ENCODE measurements at regions not wholly inside any gene's neighbourhood (a gene's known extent, or its start where the extent isn't known, plus 50 kb on each side); places are given as distances from the start of the nearest gene placed in this dataset.

- Histone ChIP-seq H3K4me3 (ENCODE audit: low read depth, low read length) (no peak overlapping the region), H3K27me3 (replicated peaks) (no peaks in the 10 kb centered on the region), H3K27ac (no peak overlapping the region), H3K36me3 (replicated peaks) (no peaks in the 10 kb centered on the region)
- no peak for TF ChIP-seq CTCF (IDR thresholded peaks at IDR 0.05; ENCODE audit: low read depth, low read length, missing control alignments)
- in situ Hi-C loops (cut with HindIII; ENCODE audit: low pct_ligation_motif_present, low sequenced_read_pairs): no loop called here
- DNase-seq: no peak
Observed at GRCh38 chr2:158905784-158906183, 62.7 kb upstream of the TANC1 start.

- TF ChIP-seq CTCF (IDR thresholded peaks at IDR 0.05; ENCODE audit: low read depth, low read length, missing control alignments): no peak
- Histone ChIP-seq H3K27me3 (replicated peaks) (no peaks in the 10 kb centered on the region), H3K27ac (no peak overlapping the region), H3K36me3 (replicated peaks) (no peaks in the 10 kb centered on the region), H3K4me3 (ENCODE audit: low read depth, low read length) (no peak overlapping the region)
- DNase-seq: no peak
- in situ Hi-C loops (cut with HindIII; ENCODE audit: low pct_ligation_motif_present, low sequenced_read_pairs): no loop called here
Observed at GRCh38 chr2:158907926-158908456, 60.4 kb upstream of the TANC1 start.

- Histone ChIP-seq H3K4me3 (ENCODE audit: low read depth, low read length) (no peak overlapping the region), H3K36me3 (replicated peaks) (no peaks in the 10 kb centered on the region), H3K27me3 (replicated peaks) (no peaks in the 10 kb centered on the region), H3K27ac (no peak overlapping the region)
- no peak for DNase-seq
- in situ Hi-C loops (cut with HindIII; ENCODE audit: low pct_ligation_motif_present, low sequenced_read_pairs): no loop called here
- no peak for TF ChIP-seq CTCF (IDR thresholded peaks at IDR 0.05; ENCODE audit: low read depth, low read length, missing control alignments)
Observed at GRCh38 chr2:158912112-158912511, 56.3 kb upstream of the TANC1 start.

GRCh38 chr2:158912765-158913164 is 55.7 kb upstream of the TANC1 start:
- Histone ChIP-seq H3K4me3 (ENCODE audit: low read depth, low read length) (no peak overlapping the region), H3K36me3 (replicated peaks) (no peaks in the 10 kb centered on the region), H3K27me3 (replicated peaks) (no peaks in the 10 kb centered on the region), H3K27ac (no peak overlapping the region)
- DNase-seq: no peak
- in situ Hi-C loops (cut with HindIII; ENCODE audit: low pct_ligation_motif_present, low sequenced_read_pairs): no loop called here
- TF ChIP-seq CTCF (IDR thresholded peaks at IDR 0.05; ENCODE audit: low read depth, low read length, missing control alignments): no peak

- Histone ChIP-seq H3K27ac (no peak overlapping the region), H3K27me3 (replicated peaks) (no peaks in the 10 kb centered on the region), H3K4me3 (ENCODE audit: low read depth, low read length) (no peak overlapping the region), H3K36me3 (replicated peaks) (no peaks in the 10 kb centered on the region)
- no peak for TF ChIP-seq CTCF (IDR thresholded peaks at IDR 0.05; ENCODE audit: low read depth, low read length, missing control alignments)
- in situ Hi-C loops (cut with HindIII; ENCODE audit: low pct_ligation_motif_present, low sequenced_read_pairs): no loop called here
- no peak for DNase-seq
Observed at GRCh38 chr2:158914066-158914465, 54.4 kb upstream of the TANC1 start.

GRCh38 chr2:158914731-158915130 is 53.7 kb upstream of the TANC1 start:
- H3K36me3 ChIP-seq (replicated peaks): no peaks in the 10 kb centered on the region
- DNase-seq: peak; percentile 41
- in situ Hi-C loops (cut with HindIII; ENCODE audit: low pct_ligation_motif_present, low sequenced_read_pairs): no loop called here
- no peak overlapping the region for H3K4me3 ChIP-seq (ENCODE audit: low read depth, low read length)
- H3K27me3 ChIP-seq (replicated peaks): no peaks in the 10 kb centered on the region
- H3K27ac ChIP-seq: no peak overlapping the region
- TF ChIP-seq CTCF (IDR thresholded peaks at IDR 0.05; ENCODE audit: low read depth, low read length, missing control alignments): no peak
